HG02981 (cell line): ENCODE measurements at regions not wholly inside any gene's neighbourhood (a gene's known extent, or its start where the extent isn't known, plus 50 kb on each side); places are given as distances from the start of the nearest gene placed in this dataset.

ENCODE experiments used
- ATAC-seq: cut with Tn5 transposase; IDR thresholded peaks from one replicate; pipeline ENCODE4 v1.9.1; 2021; ENCODE audit warnings: mild to moderate bottlenecking, moderate library complexity; ENCODE audit not compliant: unreplicated experiment

- ATAC-seq, result no peak
These were observed 262.2 kb upstream of the AGTR1 start for GRCh38 chr3:148435534-148435933.

- ATAC-seq, result peak; percentile 62
These were observed 258.4 kb upstream of the AGTR1 start for GRCh38 chr3:148439254-148439822.

GRCh38 chr3:148441191-148441590 lies 256.5 kb upstream of the AGTR1 start:
- no peak for ATAC-seq

GRCh38 chr3:148450819-148451218 lies 246.9 kb upstream of the AGTR1 start:
- ATAC-seq, result no peak

- ATAC-seq, result no peak
These were observed 245.7 kb upstream of the AGTR1 start for GRCh38 chr3:148451969-148452368.

- ATAC-seq, result no peak
These were observed 243.9 kb upstream of the AGTR1 start for GRCh38 chr3:148453781-148454191.

GRCh38 chr3:148455098-148455497 lies 242.6 kb upstream of the AGTR1 start:
- no peak for ATAC-seq

- no peak for ATAC-seq
These were observed 239.8 kb upstream of the AGTR1 start for GRCh38 chr3:148457886-148458285.

- ATAC-seq, result no peak
These were observed 237.7 kb upstream of the AGTR1 start for GRCh38 chr3:148459931-148460513.

GRCh38 chr3:148460686-148461085 lies 237.0 kb upstream of the AGTR1 start:
- no peak for ATAC-seq

- no peak for ATAC-seq
These were observed 233.5 kb upstream of the AGTR1 start for GRCh38 chr3:148464246-148464645.

GRCh38 chr3:148466143-148466542 lies 231.6 kb upstream of the AGTR1 start:
- ATAC-seq, result no peak

GRCh38 chr3:148466980-148467740 lies 230.5 kb upstream of the AGTR1 start:
- no peak for ATAC-seq

- no peak for ATAC-seq
These were observed 220.3 kb upstream of the AGTR1 start for GRCh38 chr3:148477375-148477774.

- no peak for ATAC-seq
These were observed 204.1 kb upstream of the AGTR1 start for GRCh38 chr3:148493631-148494030.

GRCh38 chr3:148494451-148494850 lies 203.3 kb upstream of the AGTR1 start:
- ATAC-seq, result no peak

GRCh38 chr3:148500881-148501280 lies 196.8 kb upstream of the AGTR1 start:
- no peak for ATAC-seq

GRCh38 chr3:148510116-148510515 lies 187.6 kb upstream of the AGTR1 start:
- no peak for ATAC-seq

GRCh38 chr3:148510561-148510960 lies 187.1 kb upstream of the AGTR1 start:
- ATAC-seq, result no peak

- no peak for ATAC-seq
These were observed 185.1 kb upstream of the AGTR1 start for GRCh38 chr3:148512648-148513047.

GRCh38 chr3:148513096-148513543 lies 184.6 kb upstream of the AGTR1 start:
- no peak for ATAC-seq

GRCh38 chr3:148518520-148518919 lies 179.2 kb upstream of the AGTR1 start:
- no peak for ATAC-seq
